ENCODE measurements at regions not wholly inside any gene's neighbourhood (a gene's known extent, or its start where the extent isn't known, plus 50 kb on each side); places are given as distances from the start of the nearest gene placed in this dataset.

DNA sequence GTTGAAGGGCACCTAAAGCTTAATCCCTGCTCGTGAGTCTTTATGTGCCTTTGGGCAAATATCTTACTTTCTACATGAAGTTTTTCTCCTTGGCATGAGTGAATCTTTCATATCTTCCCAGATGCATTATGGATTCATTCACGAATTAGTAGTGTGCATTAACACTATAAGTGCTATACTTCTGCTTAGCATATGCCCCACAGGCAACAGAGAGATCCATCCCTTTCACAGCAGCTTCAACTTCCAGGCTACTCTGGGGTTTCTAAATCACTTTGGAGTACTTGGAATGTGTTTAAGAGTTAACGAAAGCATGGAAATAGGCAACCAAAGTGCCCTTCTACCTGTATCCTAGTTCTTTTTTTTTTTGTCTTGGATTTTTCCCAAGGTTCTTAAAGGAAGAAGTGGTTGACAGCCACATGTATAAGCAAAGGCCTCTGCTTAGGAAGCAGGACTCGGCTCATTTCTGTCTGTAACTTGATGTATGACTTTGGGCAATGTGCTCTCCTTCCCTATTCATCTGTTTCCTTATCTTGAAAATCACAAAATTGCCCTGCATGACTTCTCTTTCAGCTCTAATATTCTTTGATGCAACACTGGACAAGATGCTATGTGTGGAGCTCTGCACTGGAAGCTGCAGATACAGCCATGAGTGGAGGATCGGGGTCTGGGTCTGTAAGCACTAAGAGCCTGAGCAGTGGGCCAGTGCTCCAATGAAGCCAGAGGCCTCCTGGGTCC, 54.5 kb upstream of the ME3 start:
- no peak for DNase-seq (ENCODE audit: low read depth in 3 of 3)

- no peak for DNase-seq (ENCODE audit: low read depth in 3 of 3)
Observed at GRCh38 chr11:86726118-86726753, 53.8 kb upstream of the ME3 start.

DNA sequence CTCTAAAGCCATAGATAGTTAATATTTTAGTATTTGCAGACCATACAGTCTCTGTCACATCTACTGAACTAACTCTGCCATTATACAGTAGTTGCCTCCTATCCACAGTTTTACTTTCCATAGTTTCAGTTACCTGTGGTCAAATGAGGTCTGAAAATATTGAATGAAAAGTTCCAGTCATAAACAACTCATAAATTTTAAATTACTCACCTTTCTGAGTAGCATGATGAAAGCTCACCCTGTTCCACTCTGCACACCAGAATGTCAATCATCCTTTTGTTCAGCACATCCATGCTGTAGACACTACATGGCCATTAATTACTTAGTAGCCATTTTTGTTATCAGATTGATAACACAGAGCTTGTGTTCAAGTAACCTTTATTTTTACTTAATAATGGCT, 51.7 kb upstream of the ME3 start:
- no peak for DNase-seq (ENCODE audit: low read depth in 3 of 3)

DNA sequence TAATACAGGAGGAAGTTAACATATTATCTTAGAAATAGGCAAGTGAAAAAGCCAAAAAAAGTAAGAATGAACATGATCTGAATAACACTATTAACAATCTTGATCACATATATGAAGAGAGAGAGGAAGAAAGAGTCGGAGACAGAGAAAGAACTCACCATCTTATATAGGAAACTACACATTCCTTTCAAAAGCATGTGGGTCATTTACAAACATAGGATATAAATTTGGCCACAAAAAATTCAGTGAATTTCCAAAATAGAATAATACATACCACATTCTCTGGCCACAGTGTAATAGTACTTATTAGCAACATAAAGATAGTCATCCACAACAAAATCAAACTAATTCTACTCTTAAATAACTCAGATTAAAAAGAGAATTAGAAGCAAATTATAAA, 50.9 kb upstream of the ME3 start:
- DNase-seq (ENCODE audit: low read depth in 3 of 3): no peak

GRCh38 chr11:86722748-86723147, 50.3 kb upstream of the ME3 start:
- DNase-seq (ENCODE audit: low read depth in 3 of 3): no peak
